Activated T-cell treated with anti-CD3 and anti-CD28 coated beads, Interleukin-2, amount 50 U/mL, for 48 hours (primary cell): ENCODE measurements at regions not wholly inside any gene's neighbourhood (a gene's known extent, or its start where the extent isn't known, plus 50 kb on each side); places are given as distances from the start of the nearest gene placed in this dataset.

Experiments
- DNase-seq, 2 experiments: peaks; one replicate each; pipeline ENCODE4 v3.0.0-alpha.2; 2020

DNA sequence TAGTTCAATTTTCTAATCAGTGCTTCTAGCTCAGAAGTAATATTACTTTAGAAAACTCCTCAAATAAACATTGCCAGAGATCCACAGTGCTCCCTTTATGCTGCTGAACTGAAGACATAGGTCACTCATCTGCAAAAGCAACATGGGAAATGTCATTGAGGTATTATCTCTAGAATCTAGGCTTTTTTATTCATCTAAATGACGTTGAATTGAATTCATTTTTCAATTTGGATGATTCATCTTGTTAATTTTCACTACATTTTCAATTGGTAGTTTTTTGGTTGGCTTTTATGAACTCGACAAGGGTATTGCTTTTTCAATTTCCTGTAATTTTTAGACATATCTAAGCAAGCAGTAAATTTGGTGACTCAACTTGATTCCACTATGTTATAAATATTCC, 275.4 kb downstream of the NFKBIZ start:
- DNase-seq, result no peak

DNA sequence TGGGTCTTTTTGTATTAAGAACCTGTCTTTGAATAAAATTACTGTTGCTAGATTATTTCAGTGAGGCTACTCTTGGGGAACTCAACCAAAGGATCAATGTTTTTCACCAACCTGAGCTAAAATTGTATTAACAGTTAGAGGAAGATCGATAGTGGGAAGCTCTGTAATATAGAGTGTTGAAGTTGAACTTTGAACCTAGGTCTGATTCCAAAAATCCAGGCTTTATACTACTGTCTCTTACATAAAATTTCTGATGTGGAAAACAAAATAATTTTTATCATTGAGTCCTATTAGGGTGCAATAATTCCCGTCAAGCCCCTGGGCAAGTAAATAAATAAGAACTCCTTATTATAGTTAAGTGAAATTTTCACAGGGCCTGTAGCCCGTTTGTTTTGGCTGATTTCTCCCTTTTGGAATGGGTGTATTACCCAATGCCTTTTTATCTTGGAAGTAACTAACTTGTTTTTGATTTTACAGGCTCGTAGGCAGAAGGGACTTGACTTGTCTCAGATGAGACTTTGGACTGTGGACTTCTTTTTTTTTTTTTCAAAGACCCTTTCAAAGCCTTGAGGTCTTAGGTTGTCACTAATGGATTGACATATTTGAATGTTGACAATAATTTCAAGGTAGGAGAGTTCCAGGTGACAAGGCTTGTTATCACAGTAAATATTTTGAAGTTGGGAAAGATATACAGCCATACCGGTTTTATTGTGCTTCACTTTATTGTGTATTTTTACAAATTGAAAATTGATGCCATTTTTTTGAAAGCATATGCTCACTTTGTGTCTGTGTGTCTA, 276.1 kb downstream of the NFKBIZ start:
- no peak for DNase-seq

- DNase-seq, result no peak
Observed at GRCh38 chr3:102125994-102126368, 276.7 kb downstream of the NFKBIZ start.

GRCh38 chr3:102129760-102130608, 280.7 kb downstream of the NFKBIZ start:
- no peak for DNase-seq

DNA sequence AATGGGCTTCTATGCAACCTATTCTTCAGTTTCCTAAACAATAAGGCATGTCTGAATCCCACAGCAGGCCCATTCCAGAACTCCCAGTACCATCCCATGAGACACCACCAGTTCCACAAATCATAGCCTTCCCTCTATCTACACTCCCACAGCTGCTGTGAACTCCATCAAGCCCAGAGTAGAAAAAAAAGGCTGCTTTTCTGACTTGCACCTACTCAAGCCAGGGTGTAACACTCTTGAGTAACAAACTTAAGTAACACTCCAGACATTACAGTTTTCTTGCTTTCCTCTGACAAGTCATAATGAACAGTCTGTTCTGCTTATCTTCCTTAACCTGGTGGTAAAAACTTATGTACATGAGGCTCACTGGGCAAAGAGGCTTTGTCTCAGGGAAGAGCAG, 283.1 kb downstream of the NFKBIZ start:
- no peak for DNase-seq

GRCh38 chr3:102133376-102133775, 284.1 kb downstream of the NFKBIZ start:
- no peak for DNase-seq

- no peak for DNase-seq
Observed at GRCh38 chr3:102135316-102135715, 286.0 kb downstream of the NFKBIZ start.

DNA sequence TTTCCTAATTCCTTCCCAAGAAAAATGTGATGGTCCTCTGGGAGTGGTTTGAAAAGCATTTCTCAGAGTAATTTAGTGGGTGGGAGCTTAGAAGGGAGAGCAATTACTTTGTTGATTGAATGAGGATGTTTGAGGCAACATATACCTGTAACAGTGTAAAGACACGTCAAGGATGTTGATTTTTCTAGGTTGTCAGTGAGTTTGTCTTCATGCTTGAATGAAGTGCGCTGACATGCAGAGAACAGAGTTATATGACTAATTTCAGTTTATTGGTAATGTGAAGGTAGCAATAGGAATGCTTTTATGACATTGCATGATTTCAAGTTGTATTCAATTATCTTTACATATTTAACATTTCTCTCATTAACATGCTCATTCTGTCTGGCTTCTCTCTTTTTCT, 286.9 kb downstream of the NFKBIZ start:
- no peak for DNase-seq

DNA sequence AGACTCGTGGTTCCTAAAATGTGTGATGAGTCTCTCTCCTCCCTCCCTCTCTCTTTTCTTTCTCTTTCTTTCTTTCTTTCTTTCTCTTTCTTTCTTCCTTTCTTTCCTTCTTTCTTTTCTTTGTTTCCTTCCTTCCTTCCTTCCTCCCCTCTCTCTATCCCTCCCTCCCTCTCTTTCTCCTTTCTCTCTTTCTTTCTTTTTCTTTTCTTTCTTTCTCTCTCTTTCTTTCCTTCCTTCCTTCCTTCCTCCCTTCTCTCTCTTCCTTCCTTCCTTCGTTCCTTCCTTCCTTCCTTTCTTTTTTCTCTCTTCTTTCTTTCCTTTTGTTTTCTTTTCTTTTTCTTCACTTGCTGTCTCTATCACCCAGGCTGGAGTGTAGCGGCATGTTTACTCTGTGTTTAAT, 290.8 kb downstream of the NFKBIZ start:
- DNase-seq, result no peak

DNA sequence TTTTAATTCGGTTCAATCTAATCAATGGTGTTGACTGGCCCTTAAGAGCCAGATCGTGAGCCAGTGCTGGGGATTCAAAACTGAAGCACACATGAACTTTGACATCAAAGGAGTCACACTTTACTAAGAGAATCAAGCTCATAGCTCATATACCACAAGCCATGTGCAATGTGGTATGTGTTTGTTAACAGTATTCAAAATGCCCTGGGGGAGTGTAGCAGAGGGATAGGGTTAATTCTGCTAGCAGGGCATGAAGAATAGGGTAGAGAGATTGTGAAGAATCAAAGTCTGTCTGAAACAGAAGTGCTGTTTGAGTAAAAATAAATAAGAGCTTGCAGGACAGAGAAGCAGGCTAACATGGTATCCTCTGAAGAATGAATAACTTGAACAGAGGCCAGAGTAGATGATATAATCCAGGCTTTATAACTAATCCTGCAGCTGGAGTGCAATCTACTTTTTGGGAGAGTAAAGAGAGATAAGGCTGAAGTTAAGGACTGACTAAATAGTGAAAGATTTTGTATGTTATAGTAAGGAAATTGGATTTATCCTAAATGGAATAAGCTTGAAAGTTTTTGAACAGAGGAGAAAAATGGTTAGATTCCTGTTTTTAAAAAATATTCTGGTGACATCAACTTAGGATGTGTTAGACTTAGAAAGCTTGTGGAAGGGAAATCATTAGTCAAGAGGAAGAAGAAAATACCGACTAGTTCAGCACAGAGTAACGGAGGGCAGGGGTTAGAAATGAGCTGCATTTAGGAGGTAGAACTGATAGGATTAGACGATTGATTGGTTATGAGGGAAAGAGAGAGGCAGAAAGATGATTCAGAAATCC, 292.0 kb downstream of the NFKBIZ start:
- no peak for DNase-seq

- no peak for DNase-seq
Observed at GRCh38 chr3:102141928-102142239, 292.6 kb downstream of the NFKBIZ start.

DNA sequence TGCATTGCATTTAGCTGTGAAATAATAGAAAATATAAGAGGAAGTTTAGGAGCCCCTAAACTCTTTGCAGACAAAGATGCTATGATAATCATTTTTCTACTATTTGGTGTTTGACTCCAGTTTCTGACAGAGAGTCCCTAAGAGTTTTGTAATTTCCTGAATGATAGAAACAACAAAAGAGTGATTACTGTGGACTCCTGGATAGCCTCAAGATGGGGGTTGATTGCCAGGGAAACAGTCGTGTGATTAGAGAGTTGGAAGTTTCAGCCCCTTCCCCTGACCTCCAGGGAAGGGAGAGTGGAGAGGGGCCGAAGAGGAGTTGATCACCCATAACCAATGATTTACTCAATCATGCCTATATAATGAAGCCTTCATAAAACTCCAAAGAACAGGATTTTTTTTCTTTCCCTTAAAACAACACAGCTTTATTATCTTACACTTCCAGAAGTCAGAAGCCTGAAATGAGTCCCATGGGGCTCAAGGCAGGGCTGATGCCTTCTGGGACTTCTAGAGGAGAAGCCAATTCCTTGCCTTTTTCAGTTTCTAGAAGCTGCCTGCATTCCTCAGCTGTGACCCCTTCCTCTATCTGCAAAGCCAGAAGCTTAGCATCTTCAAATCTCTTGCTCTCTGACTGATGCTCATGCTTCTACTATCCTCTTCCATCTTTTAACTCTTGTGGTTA, 292.3 kb upstream of the ZPLD1 start:
- DNase-seq, result no peak

- DNase-seq, result no peak
Observed at GRCh38 chr3:102143536-102143935, 291.3 kb upstream of the ZPLD1 start.

DNA sequence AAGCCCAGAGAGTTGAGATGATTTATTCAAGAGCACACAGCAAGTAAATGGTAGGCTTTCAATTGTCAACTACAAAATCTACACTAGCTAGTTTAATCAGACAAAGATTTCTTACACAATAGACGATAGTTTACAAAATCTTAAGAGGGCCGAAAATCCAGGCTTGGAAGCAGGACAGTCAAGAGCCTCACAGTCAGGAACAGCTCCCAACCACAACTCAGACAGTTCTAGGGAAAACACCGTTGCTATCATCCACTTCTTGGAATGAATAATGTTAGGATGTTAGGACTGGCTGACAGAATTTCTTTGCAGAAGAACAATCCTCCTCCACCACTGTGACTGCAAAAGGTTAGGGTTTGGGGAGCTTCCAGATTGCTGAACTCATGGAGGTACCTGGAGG, 290.8 kb upstream of the ZPLD1 start:
- no peak for DNase-seq

DNA sequence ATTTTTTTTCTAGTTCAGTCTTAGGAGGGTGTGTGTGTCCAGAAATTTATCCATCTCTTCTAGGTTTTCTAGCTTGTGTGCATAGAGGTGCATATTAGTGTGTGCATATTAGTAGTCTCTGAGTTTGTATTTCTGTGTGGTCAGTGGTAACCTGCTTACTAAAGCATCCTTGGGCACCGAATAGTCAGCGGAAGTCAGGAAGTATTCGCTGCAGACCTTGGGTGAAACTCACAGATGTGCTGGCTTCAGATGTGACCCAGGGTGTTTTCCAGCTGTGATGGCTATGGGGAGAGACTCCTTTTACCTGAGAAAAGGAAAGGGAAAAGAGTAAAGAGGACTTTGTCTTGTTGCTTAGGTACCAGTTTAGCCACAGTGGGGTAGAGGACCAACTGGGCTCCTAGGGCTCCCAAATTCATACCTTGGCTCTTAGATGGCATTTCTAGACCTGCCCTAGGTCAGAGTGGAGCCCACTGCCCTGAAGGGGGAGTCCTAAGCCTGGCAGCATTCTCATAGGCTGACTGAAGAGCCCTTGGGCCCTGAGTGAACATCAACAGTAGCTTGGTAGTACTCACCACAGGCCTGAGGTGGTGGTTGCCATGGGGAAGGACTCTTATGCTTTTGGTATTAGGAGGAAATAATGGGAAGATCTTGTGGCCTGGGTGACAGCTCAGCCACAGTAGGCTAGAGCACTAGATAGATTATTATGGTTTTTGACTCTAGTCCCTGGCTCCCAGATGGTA, 286.0 kb upstream of the ZPLD1 start:
- no peak for DNase-seq

DNA sequence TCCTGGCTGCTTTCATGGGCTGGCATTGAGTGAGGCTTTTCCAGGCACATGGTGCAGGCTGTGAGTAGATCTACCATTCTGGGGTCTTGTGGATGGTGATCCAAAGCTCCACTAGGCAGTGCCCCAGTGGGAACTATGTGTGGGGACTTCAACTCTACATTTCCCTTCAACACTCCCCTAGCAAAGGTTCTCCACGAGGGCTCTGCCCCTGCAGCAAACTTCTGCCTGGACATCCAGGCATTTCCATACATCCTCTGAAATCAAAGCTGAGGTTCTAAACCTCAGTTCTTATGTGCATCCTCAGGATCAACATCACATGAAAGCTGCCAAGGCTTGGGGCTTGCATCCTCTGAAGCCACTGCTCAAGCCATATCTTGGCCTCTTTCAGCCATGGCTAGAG, 282.9 kb upstream of the ZPLD1 start:
- DNase-seq, result no peak

DNA sequence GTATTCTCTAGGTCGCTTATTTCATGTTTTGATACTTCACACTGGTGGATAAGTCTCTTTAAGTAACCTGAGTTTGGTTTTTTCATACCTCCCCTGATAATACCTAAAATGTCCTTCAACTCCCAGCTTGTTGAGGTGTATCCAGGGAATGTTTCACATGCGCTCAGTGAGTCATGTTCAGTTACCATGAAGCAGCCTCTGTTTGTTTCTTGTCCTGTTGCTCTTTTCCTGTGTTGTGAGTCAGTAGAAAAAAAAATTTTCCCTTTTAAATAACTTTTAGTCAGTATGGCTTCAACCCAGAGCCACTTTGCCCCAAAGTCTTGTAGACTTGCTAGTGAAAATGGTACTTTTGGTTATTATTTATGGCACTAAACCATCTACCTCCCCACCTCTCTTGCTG, 278.4 kb upstream of the ZPLD1 start:
- DNase-seq, result no peak

DNA sequence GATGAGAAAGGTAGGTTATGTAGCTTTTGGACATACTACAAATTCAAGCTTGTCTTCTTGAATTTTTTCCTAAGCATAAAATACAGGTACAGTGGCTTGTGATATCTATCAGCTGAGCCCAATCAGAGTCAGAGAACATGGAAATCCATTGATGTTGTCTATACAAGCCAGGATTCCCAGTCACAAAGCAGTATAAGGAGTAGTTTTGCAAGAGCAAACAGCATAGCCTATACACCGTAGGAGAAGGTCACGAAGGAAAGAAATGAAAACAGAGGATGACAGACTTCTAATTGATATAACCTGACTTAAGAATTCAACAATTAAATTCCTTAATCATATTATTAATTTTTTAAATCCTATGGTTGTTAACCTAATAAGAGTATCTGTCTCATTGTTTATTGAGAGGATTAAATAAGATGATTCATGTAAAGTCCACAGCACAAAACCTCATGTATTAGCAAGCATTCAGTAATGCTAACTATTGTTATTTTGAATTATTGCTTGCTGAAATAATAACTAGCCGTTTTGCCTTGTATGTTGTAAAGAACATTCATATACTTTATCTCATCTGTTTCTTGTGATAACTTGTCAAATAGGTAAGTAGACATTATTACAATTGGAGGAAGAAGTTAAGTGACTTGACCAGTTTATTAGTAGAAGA, 276.6 kb upstream of the ZPLD1 start:
- no peak for DNase-seq

GRCh38 chr3:102159810-102160451, 274.9 kb upstream of the ZPLD1 start:
- DNase-seq, result no peak

DNA sequence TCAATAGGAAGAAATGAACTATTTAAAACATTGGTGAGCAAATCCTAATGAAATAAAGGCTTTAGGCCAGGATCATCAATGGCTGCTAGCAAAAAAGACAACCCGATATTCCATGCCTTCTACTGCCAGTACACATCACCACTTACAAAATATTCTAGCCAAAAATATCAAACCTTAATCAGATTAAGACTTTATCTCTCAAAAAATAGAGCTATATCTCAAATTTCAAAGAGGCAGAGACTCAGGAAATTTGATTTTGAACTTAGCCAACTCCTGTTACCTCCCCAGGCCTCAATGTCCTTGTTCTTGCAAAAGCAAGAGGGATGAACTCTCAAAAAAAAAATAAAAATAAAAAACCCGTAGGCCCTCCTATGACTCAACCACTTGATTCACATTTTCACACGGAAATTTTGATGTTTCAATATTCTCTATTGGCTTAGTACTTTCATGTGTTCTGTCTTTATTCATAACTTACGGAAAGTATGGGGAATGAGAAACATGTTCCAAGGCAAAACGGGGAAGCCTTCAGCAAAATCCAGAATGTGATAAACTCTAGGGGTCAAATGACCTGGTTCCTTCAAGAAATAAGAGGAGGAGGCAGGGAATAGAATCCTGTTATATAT, 273.3 kb upstream of the ZPLD1 start:
- no peak for DNase-seq

DNA sequence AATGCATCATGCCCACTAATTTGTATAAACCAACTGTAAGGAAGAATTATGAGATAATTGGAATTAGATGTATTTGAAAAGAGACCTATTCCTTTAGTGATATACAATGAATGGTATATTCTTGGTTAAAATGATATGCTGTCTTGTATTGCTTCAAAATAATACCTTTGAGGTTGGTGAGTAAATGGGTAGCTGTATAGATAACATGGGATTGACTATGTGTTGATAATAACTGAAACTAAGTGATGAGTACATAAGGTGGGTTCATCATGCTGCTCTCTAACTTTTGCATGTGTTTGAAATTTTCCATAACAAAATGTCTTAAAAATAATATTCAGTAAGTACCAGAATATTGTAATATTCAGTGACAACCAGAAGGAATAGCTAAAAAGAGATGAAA, 272.6 kb upstream of the ZPLD1 start:
- no peak for DNase-seq
